Psoas muscle (tissue), 7 donors: ENCODE measurements at regions not wholly inside any gene's neighbourhood (a gene's known extent, or its start where the extent isn't known, plus 50 kb on each side); places are given as distances from the start of the nearest gene placed in this dataset.

Experiments
- ATAC-seq, 4 donors: fragments of 200-7000 bp; cut with Tn5 transposase; one replicate each; pipeline ENCODE4 v1.9.1; 2020; ENCODE audit warnings: moderate library complexity in 3 of 4, mild to moderate bottlenecking in 2 of 4
- DNase-seq, 2 donors: peaks; one replicate each; pipeline ENCODE4 v3.0.0-alpha.2; 2020
- H3K27ac ChIP-seq: fragments of 200-600 bp; one replicate; pipeline ENCODE4 v1.8.0; 2022
- H3K27me3 ChIP-seq, 3 donors: fragments of 200-600 bp in 1 of 3; one replicate each; pipeline versions ENCODE4 v1.6.1 to v1.8.0; 2013 to 2022; ENCODE audit warnings: low read length in 2 of 3, mild to moderate bottlenecking in 2 of 3, moderate library complexity in 1 of 3; ENCODE audit not compliant: insufficient read depth in 3 of 3
- H3K36me3 ChIP-seq, 2 donors: fragments of 200-600 bp in 1 of 2; one replicate each; pipeline versions ENCODE4 v1.6.1 to v1.8.0; 2013 to 2022; ENCODE audit warnings: low read depth in 1 of 2, mild to moderate bottlenecking in 1 of 2, moderate library complexity in 1 of 2; ENCODE audit not compliant: insufficient read depth in 1 of 2
- H3K4me1 ChIP-seq: fragments of 200-600 bp; one replicate; pipeline ENCODE4 v1.8.0; 2022
- H3K4me3 ChIP-seq: fragments of 200-600 bp; one replicate; pipeline ENCODE4 v1.8.0; 2022; ENCODE audit warnings: mild to moderate bottlenecking
- H3K9me3 ChIP-seq: fragments of 200-600 bp; one replicate; pipeline ENCODE4 v1.8.0; 2022
- WGBS, 3 donors: extraction: QIAGEN DNeasy Blood & Tissue Kit; methylation state at CpG; one replicate each; pipeline versions ENCODE4 v1.1.6 to v1.1.7; 2013; 5-methylcytosine and 5-hydroxymethylcytosine counted together
- intact Hi-C, 2 donors: fragments of 100-400 bp; cut with DNase I; formaldehyde crosslinking; loops; one replicate each; pipeline versions ENCODE4 v1.11.0 to v1.14.2; 2022
- TF ChIP-seq, protein P1 (sequence below): fragments of 200-600 bp; IDR thresholded peaks from one replicate; pipeline ENCODE4 v1.8.0; 2022; ENCODE audit warnings: antibody characterized with exemption
- donor health status: healthy with polysubstance abuse.
- donor health status: DM: no; HTN: no; CAD: no; lungs with moderate emphysema.
- donor health status: Bipolar disorder and iron deficiency.
- donor health status: healthy.
- donor health status: DM: yes; HTN: yes; CAD: no.
- donor health status: DM: no; HTN: no; CAD: no.
- donor health status: DM: yes; HTN: yes; CAD: no.

DNA sequence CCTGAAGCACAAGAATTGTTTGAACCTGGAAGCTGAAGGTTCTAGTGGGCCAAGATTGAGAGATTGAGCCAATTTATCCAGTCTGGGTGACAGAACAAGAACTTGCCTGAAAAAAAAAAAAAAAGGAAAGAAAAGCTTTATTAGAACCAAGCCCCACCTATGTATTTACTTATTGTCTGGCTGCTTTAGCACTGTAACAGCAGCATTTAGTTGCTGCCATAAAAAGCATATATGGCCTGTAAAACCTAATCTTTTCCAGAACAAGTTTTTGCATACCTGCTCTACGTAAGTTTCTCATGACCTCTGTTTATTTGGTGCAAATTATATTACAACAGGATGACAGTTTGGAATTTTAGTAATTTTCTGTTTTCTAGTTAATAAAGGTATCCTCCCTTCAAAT is 1565.6 kb upstream of the LRRTM1 start:
- ATAC-seq (no peak), DNase-seq (no peak)
- H3K27me3 ChIP-seq: no peaks in the 10 kb centered on the region
- TF ChIP-seq, protein P1, sequence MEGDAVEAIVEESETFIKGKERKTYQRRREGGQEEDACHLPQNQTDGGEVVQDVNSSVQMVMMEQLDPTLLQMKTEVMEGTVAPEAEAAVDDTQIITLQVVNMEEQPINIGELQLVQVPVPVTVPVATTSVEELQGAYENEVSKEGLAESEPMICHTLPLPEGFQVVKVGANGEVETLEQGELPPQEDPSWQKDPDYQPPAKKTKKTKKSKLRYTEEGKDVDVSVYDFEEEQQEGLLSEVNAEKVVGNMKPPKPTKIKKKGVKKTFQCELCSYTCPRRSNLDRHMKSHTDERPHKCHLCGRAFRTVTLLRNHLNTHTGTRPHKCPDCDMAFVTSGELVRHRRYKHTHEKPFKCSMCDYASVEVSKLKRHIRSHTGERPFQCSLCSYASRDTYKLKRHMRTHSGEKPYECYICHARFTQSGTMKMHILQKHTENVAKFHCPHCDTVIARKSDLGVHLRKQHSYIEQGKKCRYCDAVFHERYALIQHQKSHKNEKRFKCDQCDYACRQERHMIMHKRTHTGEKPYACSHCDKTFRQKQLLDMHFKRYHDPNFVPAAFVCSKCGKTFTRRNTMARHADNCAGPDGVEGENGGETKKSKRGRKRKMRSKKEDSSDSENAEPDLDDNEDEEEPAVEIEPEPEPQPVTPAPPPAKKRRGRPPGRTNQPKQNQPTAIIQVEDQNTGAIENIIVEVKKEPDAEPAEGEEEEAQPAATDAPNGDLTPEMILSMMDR: no peak
- H3K36me3 ChIP-seq: no peaks in the 10 kb centered on the region
- H3K9me3 ChIP-seq: no peaks in the 10 kb centered on the region
- no peaks in the 10 kb centered on the region for H3K4me1 ChIP-seq
- WGBS, 3 donors: 94 to 95% (median 95%) methylated on average over 1 of the region's 1 CpG
- no peak overlapping the region for H3K27ac ChIP-seq
- intact Hi-C loops: no loop called here
- H3K4me3 ChIP-seq: no peak overlapping the region

DNA sequence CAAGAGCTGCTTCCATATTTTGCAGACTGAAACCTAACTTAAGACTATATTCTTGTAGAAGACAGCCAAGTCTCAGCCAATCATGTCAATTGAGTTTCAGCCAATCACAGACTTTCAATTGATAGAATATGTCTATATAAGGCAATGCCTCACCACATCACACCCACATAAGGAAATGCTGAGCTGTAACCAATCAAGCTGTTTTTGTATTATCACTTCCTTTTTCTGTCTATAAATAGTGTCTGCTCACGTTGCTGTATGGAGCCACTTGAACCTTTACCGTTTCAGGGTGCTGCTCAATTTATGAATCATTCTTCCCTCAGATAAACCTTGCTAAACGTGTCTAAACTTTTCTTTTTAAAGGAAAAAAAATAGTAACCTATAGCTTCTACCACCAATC is 1554.4 kb upstream of the LRRTM1 start:
- Histone ChIP-seq H3K4me3 (no peak overlapping the region), H3K27me3 (no peaks in the 10 kb centered on the region), H3K4me1 (no peaks in the 10 kb centered on the region), H3K27ac (no peak overlapping the region), H3K9me3 (no peaks in the 10 kb centered on the region), H3K36me3 (no peaks in the 10 kb centered on the region)
- DNase-seq (no peak), ATAC-seq (no peak)
- TF ChIP-seq, protein P1: no peak
- WGBS, 3 donors: 55 to 65% (median 58%) methylated on average over 3 of the region's 3 CpGs
- intact Hi-C loops: no loop called here

DNA sequence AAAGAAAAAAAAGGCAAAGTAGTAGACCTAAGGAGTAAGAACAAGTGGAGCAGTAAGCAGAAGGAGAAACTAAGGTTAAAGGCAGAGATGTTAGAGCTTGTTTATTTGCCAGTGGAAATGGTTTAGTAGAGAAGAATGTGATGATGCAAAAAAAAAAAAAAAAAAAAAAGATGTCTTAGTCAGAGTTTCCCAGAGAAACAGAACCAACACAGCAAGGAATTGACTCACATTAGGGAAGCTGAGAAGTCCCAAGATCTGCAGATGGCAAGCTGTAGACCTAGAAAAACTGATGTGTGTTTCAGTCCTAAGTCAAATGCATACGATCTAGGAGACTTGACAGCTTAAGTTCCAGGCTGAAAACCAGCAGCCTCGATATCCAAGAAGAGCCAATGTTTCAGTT is 1548.8 kb upstream of the LRRTM1 start:
- ATAC-seq (no peak), DNase-seq (no peak)
- TF ChIP-seq, protein P1: no peak
- no peak overlapping the region for H3K27ac ChIP-seq
- no peaks in the 10 kb centered on the region for H3K36me3 ChIP-seq
- H3K4me3 ChIP-seq: no peak overlapping the region
- H3K27me3 ChIP-seq: no peaks in the 10 kb centered on the region
- H3K9me3 ChIP-seq: no peaks in the 10 kb centered on the region
- 72 to 88% (median 81%) methylated on average over 2 of the region's 2 CpGs for WGBS, 3 donors
- no peaks in the 10 kb centered on the region for H3K4me1 ChIP-seq
- intact Hi-C loops: no loop called here

DNA sequence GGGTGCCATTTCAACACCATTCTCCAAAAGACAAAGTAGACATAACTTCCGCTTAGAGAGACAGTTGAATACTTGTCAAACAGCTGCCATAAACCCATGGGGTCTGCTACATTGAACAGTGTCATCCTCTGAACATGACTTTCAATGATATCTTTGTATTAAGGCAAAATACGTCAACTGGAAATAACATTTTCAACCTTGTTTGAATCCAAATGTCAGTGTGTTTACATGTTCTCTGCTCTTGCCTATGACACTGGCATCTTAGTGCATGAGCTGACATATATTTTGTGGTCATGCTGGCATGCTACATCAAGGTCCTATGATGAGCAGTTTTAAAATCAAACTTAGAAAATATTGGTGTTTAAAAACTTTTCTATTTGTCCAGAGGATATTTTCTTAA is 1548.1 kb upstream of the LRRTM1 start:
- ATAC-seq: no peak
- DNase-seq: no peak
- Histone ChIP-seq H3K9me3 (no peaks in the 10 kb centered on the region), H3K4me3 (no peak overlapping the region), H3K4me1 (no peaks in the 10 kb centered on the region), H3K27me3 (no peaks in the 10 kb centered on the region), H3K27ac (no peak overlapping the region), H3K36me3 (no peaks in the 10 kb centered on the region)
- 86 to 92% (median 89%) methylated on average over 2 of the region's 2 CpGs for WGBS, 3 donors
- intact Hi-C loops: no loop called here
- TF ChIP-seq, protein P1: no peak

DNA sequence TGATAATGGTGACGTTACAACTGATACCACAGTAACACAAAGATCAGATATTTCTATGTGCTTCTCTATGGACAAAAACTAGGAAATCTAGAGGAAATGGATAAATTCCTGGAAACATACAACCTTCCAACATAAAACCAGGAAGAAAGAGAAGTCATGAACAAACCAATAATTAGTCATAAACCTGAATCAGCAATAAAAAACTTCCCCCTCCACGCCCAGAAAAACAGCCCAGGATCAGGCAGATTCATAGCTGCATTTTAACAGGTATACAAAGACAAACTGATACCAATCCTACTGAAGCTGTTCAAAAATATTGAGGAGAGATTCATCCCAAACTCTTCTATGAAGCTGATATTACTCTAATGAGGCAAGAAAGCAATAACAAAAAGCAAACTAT is 1535.2 kb upstream of the LRRTM1 start:
- intact Hi-C loops: no loop called here
- no peak for ATAC-seq
- H3K4me3 ChIP-seq: no peak overlapping the region
- WGBS, 3 donors: 39 to 65% (median 62%) methylated on average over 2 of the region's 2 CpGs
- H3K4me1 ChIP-seq: no peaks in the 10 kb centered on the region
- TF ChIP-seq, protein P1: no peak
- DNase-seq: no peak
- H3K27ac ChIP-seq: no peak overlapping the region
- peaks cover 3% of the 10 kb centered on the region for H3K9me3 ChIP-seq
- no peaks in the 10 kb centered on the region for H3K27me3 ChIP-seq
- H3K36me3 ChIP-seq: no peaks in the 10 kb centered on the region
